ENCODE measurements at regions not wholly inside any gene's neighbourhood (a gene's known extent, or its start where the extent isn't known, plus 50 kb on each side); places are given as distances from the start of the nearest gene placed in this dataset.

DNA sequence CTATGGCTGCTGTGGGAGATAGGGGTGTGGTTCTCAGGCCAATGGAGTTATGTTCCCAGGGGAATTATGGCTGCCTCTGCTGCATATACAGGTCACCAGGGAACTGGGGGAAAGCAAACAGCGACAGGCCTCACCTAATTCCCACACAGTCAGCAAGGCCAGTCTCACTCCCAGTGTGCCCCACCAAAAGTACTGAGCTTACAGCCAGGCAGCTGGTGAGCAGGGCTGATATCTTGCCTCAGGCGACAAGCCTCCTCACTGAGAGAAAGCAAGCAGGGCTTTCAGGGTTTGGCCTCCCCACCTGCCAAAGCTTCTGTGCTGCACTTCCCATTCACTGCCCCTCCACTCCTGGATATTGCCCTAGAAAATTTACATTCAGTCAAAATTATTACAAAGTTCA lies 273.8 kb upstream of the TARS1 start:
- TF ChIP-seq POLR2A (IDR thresholded peaks at IDR 0.05; ENCODE audit: insufficient read depth in 1 of 2, low read depth in 2 of 2, low read length in 2 of 2): no peak
- no peak for TF ChIP-seq DPF2 (CRISPR knock-in tag; IDR thresholded peaks at IDR 0.05; ENCODE audit: borderline replicate concordance, low read depth)
- no peak for TF ChIP-seq MAFF (IDR thresholded peaks at IDR 0.05; ENCODE audit: low read depth, low read length)
- TF ChIP-seq ZFP41 (CRISPR knock-in tag; IDR thresholded peaks at IDR 0.05; ENCODE audit: borderline replicate concordance): no peak
- TF ChIP-seq ATF7 (IDR thresholded peaks at IDR 0.05): no peak
- no peak for TF ChIP-seq ATF7 (CRISPR knock-in tag; IDR thresholded peaks at IDR 0.05)
- TF ChIP-seq, protein P1, sequence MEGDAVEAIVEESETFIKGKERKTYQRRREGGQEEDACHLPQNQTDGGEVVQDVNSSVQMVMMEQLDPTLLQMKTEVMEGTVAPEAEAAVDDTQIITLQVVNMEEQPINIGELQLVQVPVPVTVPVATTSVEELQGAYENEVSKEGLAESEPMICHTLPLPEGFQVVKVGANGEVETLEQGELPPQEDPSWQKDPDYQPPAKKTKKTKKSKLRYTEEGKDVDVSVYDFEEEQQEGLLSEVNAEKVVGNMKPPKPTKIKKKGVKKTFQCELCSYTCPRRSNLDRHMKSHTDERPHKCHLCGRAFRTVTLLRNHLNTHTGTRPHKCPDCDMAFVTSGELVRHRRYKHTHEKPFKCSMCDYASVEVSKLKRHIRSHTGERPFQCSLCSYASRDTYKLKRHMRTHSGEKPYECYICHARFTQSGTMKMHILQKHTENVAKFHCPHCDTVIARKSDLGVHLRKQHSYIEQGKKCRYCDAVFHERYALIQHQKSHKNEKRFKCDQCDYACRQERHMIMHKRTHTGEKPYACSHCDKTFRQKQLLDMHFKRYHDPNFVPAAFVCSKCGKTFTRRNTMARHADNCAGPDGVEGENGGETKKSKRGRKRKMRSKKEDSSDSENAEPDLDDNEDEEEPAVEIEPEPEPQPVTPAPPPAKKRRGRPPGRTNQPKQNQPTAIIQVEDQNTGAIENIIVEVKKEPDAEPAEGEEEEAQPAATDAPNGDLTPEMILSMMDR (CRISPR knock-in tag; IDR thresholded peaks at IDR 0.05): no peak
- no peak for TF ChIP-seq SATB2 (CRISPR knock-in tag; IDR thresholded peaks at IDR 0.05)
- no peak for TF ChIP-seq CBX5 (CRISPR knock-in tag; IDR thresholded peaks at IDR 0.05; ENCODE audit: borderline replicate concordance)
